HG03354 (cell line): ENCODE measurements at regions not wholly inside any gene's neighbourhood (a gene's known extent, or its start where the extent isn't known, plus 50 kb on each side); places are given as distances from the start of the nearest gene placed in this dataset.
"Not testable (repeated sequence)": the region's sequence is repeated elsewhere in the genome, so short reads cannot be mapped to it uniquely, and the experiment has no call there.

Experiments
- ATAC-seq: cut with Tn5 transposase; IDR thresholded peaks from one replicate; pipeline ENCODE4 v1.9.1; 2021; ENCODE audit warnings: mild to moderate bottlenecking; ENCODE audit not compliant: unreplicated experiment, poor library complexity, severe bottlenecking

- ATAC-seq, result not testable (repeated sequence)
These were observed 231.0 kb downstream of the CHIC2 start for GRCh38 chr4:53833302-53834003.

GRCh38 chr4:53832549-53832948, 231.9 kb downstream of the CHIC2 start:
- no peak for ATAC-seq

- no peak for ATAC-seq
These were observed 233.9 kb downstream of the CHIC2 start for GRCh38 chr4:53830511-53830910.

- no peak for ATAC-seq
These were observed 230.0 kb upstream of the LNX1 start for GRCh38 chr4:53821179-53821851.

- no peak for ATAC-seq
These were observed 226.8 kb upstream of the LNX1 start for GRCh38 chr4:53818104-53818503.

- no peak for ATAC-seq
These were observed 225.3 kb upstream of the LNX1 start for GRCh38 chr4:53816561-53816960.

GRCh38 chr4:53815281-53815680, 224.0 kb upstream of the LNX1 start:
- no peak for ATAC-seq

- ATAC-seq, result no peak
These were observed 222.7 kb upstream of the LNX1 start for GRCh38 chr4:53813998-53814397.

GRCh38 chr4:53810643-53811042, 219.4 kb upstream of the LNX1 start:
- ATAC-seq, result no peak

- no peak for ATAC-seq
These were observed 218.5 kb upstream of the LNX1 start for GRCh38 chr4:53809816-53810215.

- ATAC-seq, result no peak
These were observed 214.0 kb upstream of the LNX1 start for GRCh38 chr4:53805291-53805690.

- ATAC-seq, result peak; percentile 66
These were observed 213.4 kb upstream of the LNX1 start for GRCh38 chr4:53804719-53805118.

- ATAC-seq, result no peak
These were observed 211.2 kb upstream of the LNX1 start for GRCh38 chr4:53802500-53802899.

GRCh38 chr4:53801373-53801772, 210.1 kb upstream of the LNX1 start:
- no peak for ATAC-seq

- no peak for ATAC-seq
These were observed 209.5 kb upstream of the LNX1 start for GRCh38 chr4:53800741-53801140.

GRCh38 chr4:53793096-53793495, 201.8 kb upstream of the LNX1 start:
- ATAC-seq, result no peak

- ATAC-seq, result no peak
These were observed 199.0 kb upstream of the LNX1 start for GRCh38 chr4:53790286-53790685.

GRCh38 chr4:53788621-53789020, 197.3 kb upstream of the LNX1 start:
- ATAC-seq, result no peak

GRCh38 chr4:53788011-53788410, 196.7 kb upstream of the LNX1 start:
- no peak for ATAC-seq

GRCh38 chr4:53786632-53787031, 195.3 kb upstream of the LNX1 start:
- ATAC-seq, result no peak

GRCh38 chr4:53785996-53786395, 194.7 kb upstream of the LNX1 start:
- ATAC-seq, result no peak

- ATAC-seq, result no peak
These were observed 192.8 kb upstream of the LNX1 start for GRCh38 chr4:53784112-53784511.
